ENCODE measurements at regions not wholly inside any gene's neighbourhood (a gene's known extent, or its start where the extent isn't known, plus 50 kb on each side); places are given as distances from the start of the nearest gene placed in this dataset.

DNA sequence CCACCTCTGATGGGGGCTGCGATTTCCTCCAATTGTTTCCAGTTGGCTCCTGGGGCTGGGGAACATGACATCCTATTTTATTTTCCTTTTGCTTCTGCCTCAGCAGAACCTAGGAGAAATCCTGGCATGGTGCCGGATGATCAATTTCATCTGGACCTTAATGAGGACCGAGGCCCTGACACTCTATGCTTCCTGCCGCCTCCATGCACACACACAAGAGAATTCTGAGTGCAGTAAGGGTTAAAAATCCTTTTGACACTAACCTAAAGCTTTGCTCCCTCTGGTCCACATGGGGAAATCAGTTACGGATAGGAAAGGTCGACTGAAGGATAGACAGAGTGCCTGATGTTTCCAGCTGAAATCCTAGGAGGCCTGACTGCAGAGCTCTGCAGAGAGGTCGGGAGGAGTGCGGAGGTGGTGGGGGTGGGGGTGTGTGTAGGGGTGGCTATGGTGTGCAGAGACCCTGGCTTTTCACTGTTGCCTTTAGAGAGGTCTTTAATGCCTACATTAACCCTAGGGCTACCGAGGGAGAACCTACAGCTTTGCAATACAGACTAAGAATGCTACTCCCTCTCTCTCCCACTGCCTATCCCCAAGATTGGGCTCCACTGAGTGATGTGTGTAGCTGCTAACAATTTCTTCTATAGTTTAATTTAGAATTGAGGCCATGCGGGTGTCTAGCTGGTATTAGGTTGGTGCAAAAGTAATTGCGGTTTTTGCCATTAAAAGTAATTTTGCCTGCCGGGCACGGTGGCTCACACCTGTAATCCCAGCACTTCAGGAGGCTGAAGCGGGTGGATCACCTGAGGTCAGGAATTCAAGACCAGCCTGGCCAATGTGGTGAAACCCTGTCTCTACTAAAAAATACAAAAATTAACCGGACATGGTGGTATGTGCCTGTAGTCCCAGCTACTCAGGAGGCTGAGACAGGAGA lies 53.6 kb upstream of the INCENP start:
- TF ChIP-seq, protein P1, sequence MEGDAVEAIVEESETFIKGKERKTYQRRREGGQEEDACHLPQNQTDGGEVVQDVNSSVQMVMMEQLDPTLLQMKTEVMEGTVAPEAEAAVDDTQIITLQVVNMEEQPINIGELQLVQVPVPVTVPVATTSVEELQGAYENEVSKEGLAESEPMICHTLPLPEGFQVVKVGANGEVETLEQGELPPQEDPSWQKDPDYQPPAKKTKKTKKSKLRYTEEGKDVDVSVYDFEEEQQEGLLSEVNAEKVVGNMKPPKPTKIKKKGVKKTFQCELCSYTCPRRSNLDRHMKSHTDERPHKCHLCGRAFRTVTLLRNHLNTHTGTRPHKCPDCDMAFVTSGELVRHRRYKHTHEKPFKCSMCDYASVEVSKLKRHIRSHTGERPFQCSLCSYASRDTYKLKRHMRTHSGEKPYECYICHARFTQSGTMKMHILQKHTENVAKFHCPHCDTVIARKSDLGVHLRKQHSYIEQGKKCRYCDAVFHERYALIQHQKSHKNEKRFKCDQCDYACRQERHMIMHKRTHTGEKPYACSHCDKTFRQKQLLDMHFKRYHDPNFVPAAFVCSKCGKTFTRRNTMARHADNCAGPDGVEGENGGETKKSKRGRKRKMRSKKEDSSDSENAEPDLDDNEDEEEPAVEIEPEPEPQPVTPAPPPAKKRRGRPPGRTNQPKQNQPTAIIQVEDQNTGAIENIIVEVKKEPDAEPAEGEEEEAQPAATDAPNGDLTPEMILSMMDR (conservative IDR thresholded peaks at IDR 0.05; ENCODE audit: low read depth, low read length): no peak
- TF ChIP-seq EZH2 (IDR thresholded peaks at IDR 0.05; ENCODE audit: borderline replicate concordance, low read depth, low read length, poor library complexity, severe bottlenecking): no peak

Measured in A673 (cell line).